C4-2B (cell line): ENCODE measurements at regions not wholly inside any gene's neighbourhood (a gene's known extent, or its start where the extent isn't known, plus 50 kb on each side); places are given as distances from the start of the nearest gene placed in this dataset.

Experiments used
- H3K27ac ChIP-seq: fragments of 450-650 bp; 2 replicates; pipeline ENCODE4 v1.5.1; 2017
- CTCF ChIP-seq: fragments of 450-650 bp; conservative IDR thresholded peaks from 2 replicates; pipeline ENCODE4 v1.5.1; 2017; ENCODE audit warnings: mild to moderate bottlenecking
- ZFX ChIP-seq: fragments of 450-650 bp; IDR thresholded peaks from 2 replicates; pipeline ENCODE4 v1.6.1; 2017

GRCh38 chr5:125375143-125375542 is 628.7 kb upstream of the ZNF608 start:
- no peak overlapping the region for H3K27ac ChIP-seq

GRCh38 chr5:125376059-125376641 is 629.7 kb upstream of the ZNF608 start:
- no peak overlapping the region for H3K27ac ChIP-seq
- no peak for TF ChIP-seq ZFX
- TF ChIP-seq CTCF = no peak

More at GRCh38 chr5:125375143-125375542, 628.7 kb upstream of the ZNF608 start:
- no peak for TF ChIP-seq ZFX
- no peak for TF ChIP-seq CTCF

- H3K27ac ChIP-seq = no peak overlapping the region
- TF ChIP-seq CTCF = no peak
- TF ChIP-seq ZFX = no peak
Observed at GRCh38 chr5:125377141-125377540, 630.7 kb upstream of the ZNF608 start.

- H3K27ac ChIP-seq = no peak overlapping the region
- TF ChIP-seq CTCF (no peak), ZFX (no peak)
Observed at GRCh38 chr5:125381290-125381689, 634.9 kb upstream of the ZNF608 start.

- no peak overlapping the region for H3K27ac ChIP-seq
- TF ChIP-seq CTCF (no peak), ZFX (no peak)
Observed at GRCh38 chr5:125384071-125384470, 637.6 kb upstream of the ZNF608 start.

GRCh38 chr5:125390326-125390725 is 643.9 kb upstream of the ZNF608 start:
- no peak for TF ChIP-seq CTCF
- no peak for TF ChIP-seq ZFX
- H3K27ac ChIP-seq = no peak overlapping the region

GRCh38 chr5:125393221-125393815 is 646.9 kb upstream of the ZNF608 start:
- TF ChIP-seq CTCF (no peak), ZFX (no peak)

More at GRCh38 chr5:125393221-125393815, 646.9 kb upstream of the ZNF608 start:
- H3K27ac ChIP-seq = no peak overlapping the region
